OCI-LY7 (cell line): ENCODE measurements at regions not wholly inside any gene's neighbourhood (a gene's known extent, or its start where the extent isn't known, plus 50 kb on each side); places are given as distances from the start of the nearest gene placed in this dataset.
A peak's percentile ranks its signal among the peaks of the same experiment; 100 is the strongest.

Experiments used
- BruUV-seq: library from RNA; stranded (reverse); fragments of 400-500 nt; replicated peaks from 2 replicates; lab custom pipeline; 2021; lab: Mats Ljungman, UMichigan
- CTCF ChIA-PET: fragments of 300-600 bp; sonication (Branson Sonifier 250); formaldehyde crosslinking; loops from one replicate; lab custom pipeline; 2022; ENCODE audit warnings: antibody characterized with exemption; ENCODE audit not compliant: unreplicated experiment; lab: Charles Lee
- POLR2A ChIA-PET: fragments of 300-600 bp; sonication (Branson Sonifier 250); formaldehyde crosslinking; loops from one replicate; lab custom pipeline; 2022; ENCODE audit warnings: antibody characterized with exemption; lab: Charles Lee
- DNase-seq: peaks from one replicate; pipeline ENCODE4 v3.0.0-alpha.2; 2015; ENCODE audit warnings: low spot score
- H2AFZ ChIP-seq: fragments of 200-600 bp; sonication (generic), shearing (Covaris generic); 2 replicates; pipeline ENCODE4 v1.6.1; 2014; ENCODE audit warnings: mild to moderate bottlenecking, antibody characterized with exemption, low read length, moderate library complexity
- H3K27ac ChIP-seq: fragments of 200-600 bp; sonication (generic); 2 replicates; pipeline ENCODE4 v1.5.1; 2014; ENCODE audit warnings: mixed run types, low read depth, mild to moderate bottlenecking, moderate library complexity, low read length, inconsistent platforms; ENCODE audit not compliant: poor library complexity, severe bottlenecking
- H3K36me3 ChIP-seq: fragments of 200-600 bp; sonication (generic); 2 replicates; pipeline ENCODE4 v1.6.1; 2014; ENCODE audit warnings: mild to moderate bottlenecking, antibody characterized with exemption, low read length, moderate library complexity, mixed read lengths; ENCODE audit not compliant: insufficient read depth
- H3K4me1 ChIP-seq: fragments of 200-600 bp; sonication (generic); 2 replicates; pipeline ENCODE4 v1.5.1; 2014; ENCODE audit warnings: mild to moderate bottlenecking, low read length; ENCODE audit not compliant: insufficient read depth, poor library complexity, severe bottlenecking
- H3K4me2 ChIP-seq: fragments of 200-600 bp; sonication (generic); 2 replicates; pipeline ENCODE4 v1.6.1; 2014; ENCODE audit warnings: mild to moderate bottlenecking, low read length
- H3K4me3 ChIP-seq: fragments of 200-600 bp; sonication (generic); 2 replicates; pipeline ENCODE4 v1.5.1; 2014; ENCODE audit warnings: mild to moderate bottlenecking, low read depth, low read length; ENCODE audit not compliant: poor library complexity, severe bottlenecking
- H3K79me2 ChIP-seq: fragments of 200-600 bp; sonication (generic); 2 replicates; pipeline ENCODE4 v1.6.1; 2016; ENCODE audit warnings: low read depth, mild to moderate bottlenecking, low read length, moderate library complexity, mixed read lengths; ENCODE audit not compliant: insufficient read depth
- H3K9me2 ChIP-seq: fragments of 200-600 bp; sonication (generic); 2 replicates; pipeline ENCODE4 v1.6.1; 2016; ENCODE audit warnings: mild to moderate bottlenecking, low read length, mixed read lengths; ENCODE audit not compliant: insufficient read depth
- H3K9me3 ChIP-seq: fragments of 200-600 bp; sonication (generic); 2 replicates; pipeline ENCODE4 v1.6.1; 2014; ENCODE audit warnings: mild to moderate bottlenecking, mixed run types, low read length, mixed read lengths
- H4K20me1 ChIP-seq: fragments of 200-600 bp; sonication (generic); 2 replicates; pipeline ENCODE4 v1.6.1; 2014; ENCODE audit warnings: mild to moderate bottlenecking, antibody characterized with exemption, low read length, moderate library complexity, mixed read lengths; ENCODE audit not compliant: insufficient read depth
- CTCF ChIP-seq: fragments of 200-600 bp; sonication (generic); conservative IDR thresholded peaks from 2 replicates; pipeline ENCODE4 v1.5.1; 2014; ENCODE audit warnings: mild to moderate bottlenecking, antibody characterized with exemption, low read length, moderate library complexity, mixed read lengths
- EZH2phosphoT487 ChIP-seq: fragments of 200-600 bp; sonication (generic); IDR thresholded peaks from 2 replicates; pipeline ENCODE4 v1.6.1; 2018; ENCODE audit warnings: low read depth, borderline replicate concordance, mild to moderate bottlenecking, mixed run types, antibody characterized with exemption, low read length, moderate library complexity, mixed read lengths
- intact Hi-C: fragments of 100-400 bp; cut with micrococcal nuclease; formaldehyde crosslinking; loops from one replicate; pipeline ENCODE4 v1.10.0; 2022; ENCODE audit not compliant: unreplicated experiment

GRCh38 chr1:14339288-14339687 is 259.2 kb upstream of the KAZN start:
- Histone ChIP-seq H3K4me2 (peak overlapping the region; percentile 15; the same call in 1 of the 2 replicates), H2AFZ (peak overlapping the region; percentile 97), H4K20me1 (no peaks in the 10 kb centered on the region), H3K27ac (no peak overlapping the region), H3K9me2 (no peaks in the 10 kb centered on the region), H3K79me2 (no peaks in the 10 kb centered on the region), H3K4me3 (no peak overlapping the region), H3K4me1 (peaks cover 85% of the 10 kb centered on the region), H3K36me3 (no peaks in the 10 kb centered on the region), H3K9me3 (peaks cover 13% of the 10 kb centered on the region; the same call in 1 of the 2 replicates)
- BruUV-seq, result no TSS peak
- no peak for DNase-seq
- ChIA-PET POLR2A (interaction anchor here (0.5 to 0.8 kb wide), 3 partner anchors 14 to 85 kb away, joined by 3 read pairs; no protein-coding TSS in a partner anchor), CTCF (no interaction called here)
- intact Hi-C loops, result no loop called here
- TF ChIP-seq CTCF (no peak), EZH2phosphoT487 (no peak)

- intact Hi-C loops, result no loop called here
- H3K4me2 ChIP-seq, result peak overlapping the region; percentile 25
- no peaks in the 10 kb centered on the region for H3K36me3 ChIP-seq
- H3K27ac ChIP-seq, result no peak overlapping the region
- BruUV-seq, result no TSS peak
- DNase-seq, result no peak
- CTCF ChIA-PET, result no interaction called here
- no peaks in the 10 kb centered on the region for H4K20me1 ChIP-seq
- no peaks in the 10 kb centered on the region for H3K79me2 ChIP-seq
- peak overlapping the region; percentile 97 for H2AFZ ChIP-seq
- H3K4me3 ChIP-seq, result no peak overlapping the region
- POLR2A ChIA-PET, result interaction anchor here (0.6 to 1.0 kb wide), 4 partner anchors 11 to 86 kb away, joined by 3 to 4 read pairs (median 3); no protein-coding TSS in a partner anchor
- TF ChIP-seq EZH2phosphoT487 (no peak), CTCF (no peak)
- H3K9me3 ChIP-seq, result peaks cover 13% of the 10 kb centered on the region; the same call in 1 of the 2 replicates
- peaks cover 85% of the 10 kb centered on the region for H3K4me1 ChIP-seq
- no peaks in the 10 kb centered on the region for H3K9me2 ChIP-seq
Measured at GRCh38 chr1:14340002-14340785, 258.3 kb upstream of the KAZN start.

GRCh38 chr1:14341147-14341546 is 257.3 kb upstream of the KAZN start:
- Histone ChIP-seq H3K27ac (peak overlapping the region; percentile 17), H4K20me1 (no peaks in the 10 kb centered on the region), H3K4me1 (peaks cover 85% of the 10 kb centered on the region), H2AFZ (peak overlapping the region; percentile 39; the same call in 1 of the 2 replicates), H3K36me3 (no peaks in the 10 kb centered on the region), H3K9me3 (peaks cover 5% of the 10 kb centered on the region; the same call in 1 of the 2 replicates), H3K4me3 (no peak overlapping the region), H3K9me2 (no peaks in the 10 kb centered on the region), H3K79me2 (no peaks in the 10 kb centered on the region), H3K4me2 (peak overlapping the region; percentile 6)
- intact Hi-C loops, result no loop called here
- BruUV-seq, result no TSS peak
- POLR2A ChIA-PET, result no interaction called here
- no peak for TF ChIP-seq CTCF
- TF ChIP-seq EZH2phosphoT487, result no peak
- DNase-seq, result no peak
- CTCF ChIA-PET, result no interaction called here
